Keratinocyte (primary cell): ENCODE measurements at regions not wholly inside any gene's neighbourhood (a gene's known extent, or its start where the extent isn't known, plus 50 kb on each side); places are given as distances from the start of the nearest gene placed in this dataset.

Source experiments
- DNase-seq: peaks from one replicate; pipeline ENCODE4 v3.0.0-alpha.2; 2011; ENCODE audit warnings: low read depth, missing footprints, low spot score
- FAIRE-seq: peaks from 2 replicates; lab custom pipeline; 2011; peaks lifted over from hg19 to GRCh38; lab: Jason Lieb, UNC
- H2AFZ ChIP-seq: 2 replicates; pipeline ENCODE4 v1.6.0; 2012; ENCODE audit warnings: low read length, control low read depth, inconsistent platforms; ENCODE audit not compliant: control insufficient read depth
- H3K27ac ChIP-seq: 2 replicates; pipeline ENCODE4 v1.5.1; 2011; ENCODE audit warnings: low read length; ENCODE audit not compliant: control insufficient read depth, insufficient read depth
- H3K27me3 ChIP-seq: 3 replicates; pipeline ENCODE4 v1.6.0; 2011; ENCODE audit warnings: low read length; ENCODE audit not compliant: control insufficient read depth, insufficient read depth; ENCODE audit errors: extremely low read depth
- H3K36me3 ChIP-seq, 2 experiments: 2 replicates in 1 of 2; 3 replicates in 1 of 2; pipeline ENCODE4 v1.5.1; 2011; ENCODE audit warnings: low read length in 2 of 2, mild to moderate bottlenecking in 1 of 2; ENCODE audit not compliant: control insufficient read depth in 2 of 2, insufficient read depth in 2 of 2; ENCODE audit errors: extremely low read depth in 1 of 2
- H3K4me1 ChIP-seq: 3 replicates; pipeline ENCODE4 v1.5.1; 2011; ENCODE audit warnings: low read length; ENCODE audit not compliant: control insufficient read depth, insufficient read depth; ENCODE audit errors: extremely low read depth
- H3K4me2 ChIP-seq: 3 replicates; pipeline ENCODE4 v1.6.0; 2011; ENCODE audit warnings: low read depth, low read length; ENCODE audit not compliant: control insufficient read depth, insufficient read depth; ENCODE audit errors: extremely low read depth
- H3K4me3 ChIP-seq, 3 experiments: fragments of 200-600 bp in 1 of 3; sonication (generic) in 1 of 3; 2 replicates in 2 of 3; 3 replicates in 1 of 3; pipeline ENCODE4 v1.5.1; 2011 to 2016; ENCODE audit warnings: low read length in 3 of 3, mild to moderate bottlenecking in 3 of 3, control low read depth in 2 of 3, inconsistent platforms in 1 of 3, low read depth in 1 of 3, mixed read lengths in 1 of 3, mixed run types in 1 of 3, moderate library complexity in 1 of 3; ENCODE audit not compliant: control insufficient read depth in 2 of 3, insufficient read depth in 2 of 3; ENCODE audit errors: extremely low read depth in 1 of 3
- H3K79me2 ChIP-seq: 2 replicates; pipeline ENCODE4 v1.6.0; 2012; ENCODE audit warnings: low read length; ENCODE audit not compliant: control insufficient read depth, insufficient read depth
- H3K9ac ChIP-seq: 3 replicates; pipeline ENCODE4 v1.6.0; 2011; ENCODE audit warnings: low read length; ENCODE audit not compliant: control insufficient read depth, insufficient read depth; ENCODE audit errors: extremely low read depth
- H3K9me1 ChIP-seq: 3 replicates; pipeline ENCODE4 v1.6.0; 2011; ENCODE audit warnings: low read length; ENCODE audit not compliant: control insufficient read depth, insufficient read depth; ENCODE audit errors: extremely low read depth
- H3K9me3 ChIP-seq: 2 replicates; pipeline ENCODE4 v1.5.1; 2012; ENCODE audit warnings: low read depth, low read length; ENCODE audit not compliant: control insufficient read depth
- H4K20me1 ChIP-seq: 3 replicates; pipeline ENCODE4 v1.6.0; 2011; ENCODE audit warnings: low read length; ENCODE audit not compliant: control insufficient read depth, insufficient read depth; ENCODE audit errors: extremely low read depth
- CTCF ChIP-seq, 3 experiments: IDR thresholded peaks in 1 of 3; conservative IDR thresholded peaks in 1 of 3; optimal IDR thresholded peaks in 1 of 3; 2 replicates in 2 of 3; 3 replicates in 1 of 3; pipeline versions ENCODE3 to v1.5.1; 2011; ENCODE audit warnings: low read length in 3 of 3, mild to moderate bottlenecking in 3 of 3, moderate library complexity in 2 of 3, control low read depth in 1 of 3, inconsistent platforms in 1 of 3; ENCODE audit not compliant: insufficient read depth in 2 of 3; ENCODE audit errors: extremely low read depth in 1 of 3
- EZH2 ChIP-seq: IDR thresholded peaks from one replicate; pipeline ENCODE4 v1.6.1; 2012; ENCODE audit warnings: inconsistent platforms, mild to moderate bottlenecking, low read length, moderate library complexity
- dilution Hi-C: fragments of 300-500 bp; cut with MboI; formaldehyde crosslinking; loops from one replicate; pipeline ENCODE4 v1.7.0; 2020; ENCODE audit warnings: low sequenced_read_pairs; ENCODE audit not compliant: extremely low pct_ligation_motif_present

- Histone ChIP-seq H3K9me3 (no peaks in the 10 kb centered on the region), H4K20me1 (no peaks in the 10 kb centered on the region), H3K9ac (no peak overlapping the region), H3K9me1 (no peaks in the 10 kb centered on the region), H3K4me2 (no peak overlapping the region), H3K4me3 (no peak overlapping the region), H3K36me3 (no peaks in the 10 kb centered on the region), H3K27ac (no peak overlapping the region), H3K4me1 (no peaks in the 10 kb centered on the region), H3K79me2 (no peaks in the 10 kb centered on the region), H3K27me3 (no peaks in the 10 kb centered on the region), H2AFZ (no peak overlapping the region)
- TF ChIP-seq CTCF (optimal IDR thresholded peaks at IDR 0.05 in 1 of 3, IDR thresholded peaks at IDR 0.05 in 1 of 3, conservative IDR thresholded peaks at IDR 0.05 in 1 of 3; ENCODE audit: extremely low read depth in 1 of 3, insufficient read depth in 2 of 3, low read length in 3 of 3) (no peak), EZH2 (no peak)
- dilution Hi-C loops, result no loop called here
- no peak for DNase-seq
- no peak for FAIRE-seq
Measured at GRCh38 chrX:65948103-65948502, 91.8 kb downstream of the VSIG4 start.

- Histone ChIP-seq H3K9me3 (no peaks in the 10 kb centered on the region), H3K4me3 (no peak overlapping the region), H3K4me2 (no peak overlapping the region), H3K27ac (no peak overlapping the region), H3K79me2 (no peaks in the 10 kb centered on the region), H3K36me3 (no peaks in the 10 kb centered on the region), H3K9me1 (no peaks in the 10 kb centered on the region), H3K9ac (no peak overlapping the region), H3K4me1 (no peaks in the 10 kb centered on the region), H4K20me1 (no peaks in the 10 kb centered on the region), H3K27me3 (no peaks in the 10 kb centered on the region), H2AFZ (no peak overlapping the region)
- no peak for DNase-seq
- dilution Hi-C loops, result no loop called here
- TF ChIP-seq EZH2 (no peak), CTCF (optimal IDR thresholded peaks at IDR 0.05 in 1 of 3, IDR thresholded peaks at IDR 0.05 in 1 of 3, conservative IDR thresholded peaks at IDR 0.05 in 1 of 3; ENCODE audit: extremely low read depth in 1 of 3, insufficient read depth in 2 of 3, low read length in 3 of 3) (no peak)
- no peak for FAIRE-seq
Measured at GRCh38 chrX:65941775-65942174, 98.1 kb downstream of the VSIG4 start.
